Neuronal stem cell (in vitro differentiated cells): ENCODE measurements at regions not wholly inside any gene's neighbourhood (a gene's known extent, or its start where the extent isn't known, plus 50 kb on each side); places are given as distances from the start of the nearest gene placed in this dataset.

Experiments used
- DNase-seq: peaks from one replicate; pipeline ENCODE4 v3.0.0-alpha.2; 2013; ENCODE audit warnings: low spot score
- H2AFZ ChIP-seq: one replicate; pipeline ENCODE4 v1.6.1; 2013; ENCODE audit warnings: mild to moderate bottlenecking, low read length, inconsistent platforms
- H2AK5ac ChIP-seq: 2 replicates; pipeline ENCODE4 v1.6.1; 2013; ENCODE audit warnings: low read depth, mild to moderate bottlenecking, inconsistent platforms, low read length, moderate library complexity, mixed read lengths
- H2BK120ac ChIP-seq: 2 replicates; pipeline ENCODE4 v1.6.1; 2013; ENCODE audit warnings: low read depth, mild to moderate bottlenecking, inconsistent platforms, low read length, moderate library complexity, mixed read lengths
- H2BK12ac ChIP-seq: one replicate; pipeline ENCODE4 v1.6.1; 2013; ENCODE audit warnings: low read length, inconsistent platforms
- H2BK15ac ChIP-seq: 2 replicates; pipeline ENCODE4 v1.6.1; 2013; ENCODE audit warnings: mild to moderate bottlenecking, low read length, inconsistent platforms, mixed read lengths
- H2BK5ac ChIP-seq: one replicate; pipeline ENCODE4 v1.6.1; 2013; ENCODE audit warnings: inconsistent platforms, mild to moderate bottlenecking, low read length, moderate library complexity
- H3K14ac ChIP-seq: one replicate; pipeline ENCODE4 v1.6.1; 2013; ENCODE audit warnings: low read length, inconsistent platforms
- H3K18ac ChIP-seq: 2 replicates; pipeline ENCODE4 v1.6.1; 2013; ENCODE audit warnings: low read length, inconsistent platforms
- H3K23ac ChIP-seq: 2 replicates; pipeline ENCODE4 v1.6.1; 2013; ENCODE audit warnings: low read depth, mild to moderate bottlenecking, mixed read lengths, low read length, inconsistent platforms; ENCODE audit not compliant: poor library complexity
- H3K27ac ChIP-seq: replicated peaks from 3 replicates; pipeline ENCODE4 v1.5.1; 2013; ENCODE audit warnings: low read length, inconsistent platforms
- H3K27me3 ChIP-seq, 3 experiments: 2 replicates each; pipeline ENCODE4 v1.6.1; 2013; ENCODE audit warnings: low read length in 3 of 3, mild to moderate bottlenecking in 2 of 3, inconsistent platforms in 1 of 3, low read depth in 1 of 3, mixed read lengths in 1 of 3, moderate library complexity in 1 of 3; ENCODE audit not compliant: control insufficient read depth in 3 of 3, insufficient read depth in 3 of 3
- H3K36me3 ChIP-seq, 2 donors: replicated peaks in 1 of 2; 2 replicates each; pipeline ENCODE4 v1.6.1; 2013; ENCODE audit warnings: low read length in 2 of 2; ENCODE audit not compliant: control insufficient read depth in 2 of 2, insufficient read depth in 2 of 2
- H3K4ac ChIP-seq: 2 replicates; pipeline ENCODE4 v1.6.1; 2013; ENCODE audit warnings: inconsistent platforms, mild to moderate bottlenecking, low read length, moderate library complexity
- H3K4me1 ChIP-seq, 2 donors: 1 replicate in 1 of 2; 2 replicates in 1 of 2; pipeline ENCODE4 v1.6.1; 2013; ENCODE audit warnings: low read length in 2 of 2, low read depth in 1 of 2; ENCODE audit not compliant: control insufficient read depth in 2 of 2, insufficient read depth in 1 of 2
- H3K4me2 ChIP-seq: one replicate; pipeline ENCODE4 v1.6.1; 2013; ENCODE audit warnings: mild to moderate bottlenecking, low read length, inconsistent platforms; ENCODE audit not compliant: insufficient read depth, poor library complexity, severe bottlenecking
- H3K4me3 ChIP-seq, 2 donors: 2 replicates each; pipeline ENCODE4 v1.5.1; 2013; ENCODE audit warnings: low read length in 2 of 2, mild to moderate bottlenecking in 2 of 2, inconsistent platforms in 1 of 2, moderate library complexity in 1 of 2
- H3K79me1 ChIP-seq: one replicate; pipeline ENCODE4 v1.6.1; 2013; ENCODE audit warnings: low read depth, mild to moderate bottlenecking, inconsistent platforms, low read length, moderate library complexity
- H3K9ac ChIP-seq: one replicate; pipeline ENCODE4 v1.6.1; 2013; ENCODE audit warnings: mild to moderate bottlenecking, low read depth, low read length, inconsistent platforms; ENCODE audit not compliant: poor library complexity
- H3K9me3 ChIP-seq, 2 donors: replicated peaks in 1 of 2; 2 replicates each; pipeline versions ENCODE3 to v1.6.1; 2013; ENCODE audit warnings: low read length in 2 of 2, mild to moderate bottlenecking in 2 of 2, inconsistent platforms in 1 of 2, low read depth in 1 of 2, mixed read lengths in 1 of 2, moderate library complexity in 1 of 2; ENCODE audit not compliant: control insufficient read depth in 2 of 2, insufficient read depth in 1 of 2
- H4K8ac ChIP-seq: one replicate; pipeline ENCODE4 v1.6.1; 2013; ENCODE audit warnings: low read depth, mild to moderate bottlenecking, inconsistent platforms, low read length, moderate library complexity
- H4K91ac ChIP-seq: one replicate; pipeline ENCODE4 v1.6.1; 2013; ENCODE audit warnings: low read length, low read depth, mild to moderate bottlenecking, inconsistent platforms; ENCODE audit not compliant: poor library complexity
- WGBS, 2 donors: extraction: QIAGEN DNeasy Blood & Tissue Kit; methylation state at CpG; one replicate each; pipeline ENCODE4 v1.1.7; 2013; ENCODE audit warnings: missing lambda C conversion rate in 2 of 2, mixed read lengths in 1 of 2; ENCODE audit not compliant: insufficient read length in 2 of 2, insufficient replicate concordance in 1 of 2; ENCODE audit errors: extremely low coverage in 2 of 2; 5-methylcytosine and 5-hydroxymethylcytosine counted together

GRCh38 chr10:60536529-60537114, 146.9 kb upstream of the ANK3 start:
- no peak overlapping the region for H3K27ac ChIP-seq
- no peak overlapping the region for H2BK5ac ChIP-seq
- no peak overlapping the region for H2BK15ac ChIP-seq
- H3K9me3 ChIP-seq, result no peaks in the 10 kb centered on the region
- no peak overlapping the region for H4K91ac ChIP-seq
- H3K14ac ChIP-seq, result no peak overlapping the region
- WGBS, 2 donors, result no CpG with 5 or more reads among the region's 7 CpGs
- no peak for DNase-seq
- H3K4ac ChIP-seq, result no peak overlapping the region
- H3K27me3 ChIP-seq, result no peaks in the 10 kb centered on the region
- H2BK120ac ChIP-seq, result no peak overlapping the region
- peaks cover 0 to 4% of the 10 kb centered on the region in 2 donors for H3K4me1 ChIP-seq
- H3K4me3 ChIP-seq, result no peak overlapping the region
- H4K8ac ChIP-seq, result no peak overlapping the region
- no peak overlapping the region for H2AK5ac ChIP-seq
- no peaks in the 10 kb centered on the region for H3K79me1 ChIP-seq
- no peak overlapping the region for H2AFZ ChIP-seq
- no peak overlapping the region for H3K4me2 ChIP-seq
- no peak overlapping the region for H3K18ac ChIP-seq
- no peak overlapping the region for H3K23ac ChIP-seq
- no peak overlapping the region for H2BK12ac ChIP-seq
- no peaks in the 10 kb centered on the region for H3K36me3 ChIP-seq
- no peak overlapping the region for H3K9ac ChIP-seq

- Histone ChIP-seq H2BK5ac (no peak overlapping the region), H3K23ac (no peak overlapping the region)
These were observed 145.8 kb upstream of the ANK3 start for GRCh38 chr10:60535427-60535826.

DNA sequence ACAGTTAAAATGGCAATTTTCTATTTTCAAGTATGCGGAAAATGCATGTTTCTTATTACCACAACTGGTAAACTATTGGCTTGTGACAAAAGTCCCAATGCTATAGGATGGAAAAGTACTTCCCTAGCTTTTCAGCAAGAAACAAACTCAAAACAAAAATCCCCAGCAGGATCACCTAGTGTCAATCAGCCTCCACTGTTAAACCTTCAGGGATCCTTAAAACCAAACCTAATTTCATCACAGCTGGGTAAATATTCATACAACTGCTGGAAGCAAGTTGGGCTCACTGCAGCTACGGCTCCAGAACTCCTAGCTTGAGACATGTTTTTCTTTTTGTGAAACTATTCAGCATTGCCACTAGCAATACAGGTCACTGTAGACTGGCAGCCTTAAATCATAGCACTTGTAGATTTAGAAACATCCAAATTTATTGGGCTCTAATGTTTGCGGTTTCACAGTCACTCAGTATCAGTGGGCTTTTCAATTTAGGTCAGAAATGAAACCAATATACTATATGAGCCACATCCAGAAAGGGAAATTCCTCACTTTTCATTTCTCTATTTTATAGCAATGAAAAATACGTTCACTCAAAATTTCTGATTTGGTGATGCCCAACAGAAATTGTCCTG, 145.2 kb upstream of the ANK3 start:
- H4K91ac ChIP-seq, result no peak overlapping the region

More at GRCh38 chr10:60535427-60535826, 145.8 kb upstream of the ANK3 start:
- H3K4me1 ChIP-seq, result peaks cover 0 to 4% of the 10 kb centered on the region in 2 donors
- no peak overlapping the region for H3K18ac ChIP-seq
- WGBS, 2 donors, result no CpG with 5 or more reads among the region's 1 CpG
- no peak overlapping the region for H3K4me3 ChIP-seq
- no peak overlapping the region for H3K9ac ChIP-seq
- no peak overlapping the region for H2BK120ac ChIP-seq
- no peaks in the 10 kb centered on the region for H3K9me3 ChIP-seq
- DNase-seq, result no peak
- H4K91ac ChIP-seq, result no peak overlapping the region
- no peak overlapping the region for H3K27ac ChIP-seq
- H2AK5ac ChIP-seq, result no peak overlapping the region
- no peak overlapping the region for H2BK12ac ChIP-seq
- no peaks in the 10 kb centered on the region for H3K36me3 ChIP-seq
- H3K4me2 ChIP-seq, result no peak overlapping the region
- H3K27me3 ChIP-seq, result no peaks in the 10 kb centered on the region
- no peak overlapping the region for H3K14ac ChIP-seq
- H3K79me1 ChIP-seq, result no peaks in the 10 kb centered on the region
- H2AFZ ChIP-seq, result no peak overlapping the region
- no peak overlapping the region for H4K8ac ChIP-seq
- no peak overlapping the region for H2BK15ac ChIP-seq
- H3K4ac ChIP-seq, result no peak overlapping the region

DNA sequence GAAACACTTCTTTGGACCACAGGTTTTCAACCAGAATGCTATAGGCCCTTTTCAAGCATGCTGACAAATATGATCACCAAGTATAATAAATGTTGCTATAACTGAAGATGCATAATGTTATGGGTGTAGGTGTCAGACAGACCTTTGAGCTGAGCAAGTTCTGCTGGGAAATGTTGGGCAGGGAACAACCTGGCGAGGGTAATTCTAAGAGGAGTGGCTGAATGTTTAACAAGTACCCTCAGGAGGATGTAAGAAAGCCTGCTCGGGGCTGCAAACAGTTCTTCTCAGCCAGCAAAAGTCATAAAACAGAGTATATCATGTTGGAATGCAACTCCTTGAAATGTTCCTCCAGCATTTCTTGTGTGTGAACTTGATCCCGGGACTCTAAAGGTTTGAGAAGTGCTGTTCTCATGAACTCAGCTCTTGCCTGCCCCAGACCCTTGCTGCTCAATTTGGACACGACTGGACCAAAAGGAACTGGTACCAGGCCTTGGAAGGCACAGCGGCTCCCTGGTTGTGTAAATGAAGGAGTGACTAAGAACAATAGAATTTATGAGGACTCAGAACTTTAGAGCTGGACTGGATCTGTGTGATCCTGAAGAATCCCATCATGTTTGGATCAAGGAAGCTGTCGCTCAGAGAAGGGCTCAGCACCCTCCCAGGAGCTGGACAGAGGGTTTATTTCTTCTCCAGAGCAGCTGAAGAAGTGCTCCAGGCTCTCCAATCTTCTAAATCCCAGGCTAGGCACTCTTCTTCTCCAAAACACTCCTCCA, 143.2 kb upstream of the ANK3 start:
- H2AFZ ChIP-seq, result no peak overlapping the region
- H2BK12ac ChIP-seq, result no peak overlapping the region
- H2BK15ac ChIP-seq, result no peak overlapping the region
- no peak overlapping the region for H4K8ac ChIP-seq
- no peaks in the 10 kb centered on the region for H3K36me3 ChIP-seq
- H2BK5ac ChIP-seq, result no peak overlapping the region
- no peak overlapping the region for H3K27ac ChIP-seq
- no CpG with 5 or more reads among the region's 6 CpGs for WGBS, 2 donors
- no peaks in the 10 kb centered on the region for H3K27me3 ChIP-seq
- H2AK5ac ChIP-seq, result no peak overlapping the region
- H3K9ac ChIP-seq, result no peak overlapping the region
- H3K4ac ChIP-seq, result no peak overlapping the region
- no peak overlapping the region for H3K4me3 ChIP-seq
- no peak overlapping the region for H3K4me2 ChIP-seq
- H3K23ac ChIP-seq, result no peak overlapping the region
- no peaks in the 10 kb centered on the region for H3K9me3 ChIP-seq
- no peak overlapping the region for H3K18ac ChIP-seq
- DNase-seq, result no peak
- H4K91ac ChIP-seq, result no peak overlapping the region
- H2BK120ac ChIP-seq, result no peak overlapping the region
- H3K14ac ChIP-seq, result no peak overlapping the region
- peaks cover 0 to 4% of the 10 kb centered on the region in 2 donors for H3K4me1 ChIP-seq
- no peaks in the 10 kb centered on the region for H3K79me1 ChIP-seq

More for the DNA sequence above, 145.2 kb upstream of the ANK3 start:
- H3K4me2 ChIP-seq, result no peak overlapping the region
- H2AFZ ChIP-seq, result no peak overlapping the region
- H3K4me1 ChIP-seq, result peaks cover 0 to 4% of the 10 kb centered on the region in 2 donors
- H3K4me3 ChIP-seq, result no peak overlapping the region
- no peak overlapping the region for H3K27ac ChIP-seq
- H2BK5ac ChIP-seq, result no peak overlapping the region
- no peak overlapping the region for H2BK120ac ChIP-seq
- H3K9me3 ChIP-seq, result no peaks in the 10 kb centered on the region
- no peak overlapping the region for H2BK12ac ChIP-seq
- no peak overlapping the region for H3K9ac ChIP-seq
- H2BK15ac ChIP-seq, result no peak overlapping the region
- H2AK5ac ChIP-seq, result no peak overlapping the region
- H3K23ac ChIP-seq, result no peak overlapping the region
- no CpG with 5 or more reads among the region's 4 CpGs for WGBS, 2 donors
- H3K27me3 ChIP-seq, result no peaks in the 10 kb centered on the region
- no peak for DNase-seq
- no peak overlapping the region for H3K4ac ChIP-seq
- H4K8ac ChIP-seq, result no peak overlapping the region
- H3K14ac ChIP-seq, result no peak overlapping the region
- H3K36me3 ChIP-seq, result no peaks in the 10 kb centered on the region
- H3K18ac ChIP-seq, result no peak overlapping the region
- H3K79me1 ChIP-seq, result no peaks in the 10 kb centered on the region
